ENCODE measurements at regions not wholly inside any gene's neighbourhood (a gene's known extent, or its start where the extent isn't known, plus 50 kb on each side); places are given as distances from the start of the nearest gene placed in this dataset.

GRCh38 chr3:178274711-178275110 lies 261.5 kb upstream of the KCNMB2 start:
- ATAC-seq (ENCODE audit: low FRiP score): no peak

GRCh38 chr3:178275311-178275710 lies 260.9 kb upstream of the KCNMB2 start:
- no peak for TF ChIP-seq CTCF (IDR thresholded peaks at IDR 0.05)
- ATAC-seq (ENCODE audit: low FRiP score) (no peak), DNase-seq (ENCODE audit: low spot score) (no peak)

More at GRCh38 chr3:178274711-178275110, 261.5 kb upstream of the KCNMB2 start:
- DNase-seq (ENCODE audit: low spot score): no peak
- TF ChIP-seq CTCF (IDR thresholded peaks at IDR 0.05): no peak

- DNase-seq (ENCODE audit: low spot score) (no peak), ATAC-seq (ENCODE audit: low FRiP score) (no peak)
- TF ChIP-seq CTCF (IDR thresholded peaks at IDR 0.05): no peak
These were observed 260.4 kb upstream of the KCNMB2 start for GRCh38 chr3:178275793-178276192.

GRCh38 chr3:178277605-178278004 lies 258.6 kb upstream of the KCNMB2 start:
- ATAC-seq (ENCODE audit: low FRiP score): peak; percentile 75
- TF ChIP-seq CTCF (IDR thresholded peaks at IDR 0.05): no peak
- no peak for DNase-seq (ENCODE audit: low spot score)

GRCh38 chr3:178283561-178283960 lies 252.7 kb upstream of the KCNMB2 start:
- ATAC-seq (ENCODE audit: low FRiP score) (no peak), DNase-seq (ENCODE audit: low spot score) (no peak)
- TF ChIP-seq CTCF (IDR thresholded peaks at IDR 0.05): no peak

- no peak for ATAC-seq (ENCODE audit: low FRiP score)
- no peak for TF ChIP-seq CTCF (IDR thresholded peaks at IDR 0.05)
These were observed 252.1 kb upstream of the KCNMB2 start for GRCh38 chr3:178284181-178284580.

GRCh38 chr3:178288074-178288473 lies 248.2 kb upstream of the KCNMB2 start:
- no peak for TF ChIP-seq CTCF (IDR thresholded peaks at IDR 0.05)
- DNase-seq (ENCODE audit: low spot score): no peak
- no peak for ATAC-seq (ENCODE audit: low FRiP score)

More at GRCh38 chr3:178284181-178284580, 252.1 kb upstream of the KCNMB2 start:
- DNase-seq (ENCODE audit: low spot score): no peak

All from omental fat pad (tissue), 3 donors.